ENCODE measurements at regions not wholly inside any gene's neighbourhood (a gene's known extent, or its start where the extent isn't known, plus 50 kb on each side); places are given as distances from the start of the nearest gene placed in this dataset.

DNA sequence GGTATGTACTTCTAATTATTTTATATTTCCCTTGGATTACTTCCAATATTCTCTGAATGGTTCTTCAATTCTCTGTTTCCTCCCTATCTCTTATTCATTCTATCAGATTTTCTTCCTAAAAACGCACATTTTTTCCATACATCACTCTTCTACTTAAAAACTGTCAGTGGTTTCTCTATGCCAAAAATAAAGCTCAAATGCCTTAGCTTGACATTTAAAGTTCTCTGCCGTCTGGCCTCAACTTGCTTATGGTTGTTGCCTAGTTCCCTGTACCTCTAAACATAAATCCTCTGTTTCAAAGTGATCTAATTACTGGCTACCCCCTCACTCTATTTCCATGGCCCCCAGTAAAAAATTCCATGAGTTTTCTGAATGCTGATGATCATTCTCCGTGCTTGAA, 671.0 kb upstream of the ADGRL2 start (continued):
- TF ChIP-seq, protein P1, sequence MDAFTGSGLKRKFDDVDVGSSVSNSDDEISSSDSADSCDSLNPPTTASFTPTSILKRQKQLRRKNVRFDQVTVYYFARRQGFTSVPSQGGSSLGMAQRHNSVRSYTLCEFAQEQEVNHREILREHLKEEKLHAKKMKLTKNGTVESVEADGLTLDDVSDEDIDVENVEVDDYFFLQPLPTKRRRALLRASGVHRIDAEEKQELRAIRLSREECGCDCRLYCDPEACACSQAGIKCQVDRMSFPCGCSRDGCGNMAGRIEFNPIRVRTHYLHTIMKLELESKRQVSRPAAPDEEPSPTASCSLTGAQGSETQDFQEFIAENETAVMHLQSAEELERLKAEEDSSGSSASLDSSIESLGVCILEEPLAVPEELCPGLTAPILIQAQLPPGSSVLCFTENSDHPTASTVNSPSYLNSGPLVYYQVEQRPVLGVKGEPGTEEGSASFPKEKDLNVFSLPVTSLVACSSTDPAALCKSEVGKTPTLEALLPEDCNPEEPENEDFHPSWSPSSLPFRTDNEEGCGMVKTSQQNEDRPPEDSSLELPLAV (CRISPR knock-in tag; conservative IDR thresholded peaks at IDR 0.05; ENCODE audit: low read depth): no peak
- TF ChIP-seq, protein P2, sequence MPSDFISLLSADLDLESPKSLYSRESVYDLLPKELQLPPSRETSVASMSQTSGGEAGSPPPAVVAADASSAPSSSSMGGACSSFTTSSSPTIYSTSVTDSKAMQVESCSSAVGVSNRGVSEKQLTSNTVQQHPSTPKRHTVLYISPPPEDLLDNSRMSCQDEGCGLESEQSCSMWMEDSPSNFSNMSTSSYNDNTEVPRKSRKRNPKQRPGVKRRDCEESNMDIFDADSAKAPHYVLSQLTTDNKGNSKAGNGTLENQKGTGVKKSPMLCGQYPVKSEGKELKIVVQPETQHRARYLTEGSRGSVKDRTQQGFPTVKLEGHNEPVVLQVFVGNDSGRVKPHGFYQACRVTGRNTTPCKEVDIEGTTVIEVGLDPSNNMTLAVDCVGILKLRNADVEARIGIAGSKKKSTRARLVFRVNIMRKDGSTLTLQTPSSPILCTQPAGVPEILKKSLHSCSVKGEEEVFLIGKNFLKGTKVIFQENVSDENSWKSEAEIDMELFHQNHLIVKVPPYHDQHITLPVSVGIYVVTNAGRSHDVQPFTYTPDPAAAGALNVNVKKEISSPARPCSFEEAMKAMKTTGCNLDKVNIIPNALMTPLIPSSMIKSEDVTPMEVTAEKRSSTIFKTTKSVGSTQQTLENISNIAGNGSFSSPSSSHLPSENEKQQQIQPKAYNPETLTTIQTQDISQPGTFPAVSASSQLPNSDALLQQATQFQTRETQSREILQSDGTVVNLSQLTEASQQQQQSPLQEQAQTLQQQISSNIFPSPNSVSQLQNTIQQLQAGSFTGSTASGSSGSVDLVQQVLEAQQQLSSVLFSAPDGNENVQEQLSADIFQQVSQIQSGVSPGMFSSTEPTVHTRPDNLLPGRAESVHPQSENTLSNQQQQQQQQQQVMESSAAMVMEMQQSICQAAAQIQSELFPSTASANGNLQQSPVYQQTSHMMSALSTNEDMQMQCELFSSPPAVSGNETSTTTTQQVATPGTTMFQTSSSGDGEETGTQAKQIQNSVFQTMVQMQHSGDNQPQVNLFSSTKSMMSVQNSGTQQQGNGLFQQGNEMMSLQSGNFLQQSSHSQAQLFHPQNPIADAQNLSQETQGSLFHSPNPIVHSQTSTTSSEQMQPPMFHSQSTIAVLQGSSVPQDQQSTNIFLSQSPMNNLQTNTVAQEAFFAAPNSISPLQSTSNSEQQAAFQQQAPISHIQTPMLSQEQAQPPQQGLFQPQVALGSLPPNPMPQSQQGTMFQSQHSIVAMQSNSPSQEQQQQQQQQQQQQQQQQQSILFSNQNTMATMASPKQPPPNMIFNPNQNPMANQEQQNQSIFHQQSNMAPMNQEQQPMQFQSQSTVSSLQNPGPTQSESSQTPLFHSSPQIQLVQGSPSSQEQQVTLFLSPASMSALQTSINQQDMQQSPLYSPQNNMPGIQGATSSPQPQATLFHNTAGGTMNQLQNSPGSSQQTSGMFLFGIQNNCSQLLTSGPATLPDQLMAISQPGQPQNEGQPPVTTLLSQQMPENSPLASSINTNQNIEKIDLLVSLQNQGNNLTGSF (CRISPR knock-in tag; IDR thresholded peaks at IDR 0.05): no peak
- no peak for TF ChIP-seq ZSCAN22 (CRISPR knock-in tag; IDR thresholded peaks at IDR 0.05)
- TF ChIP-seq JUNB (CRISPR knock-in tag; IDR thresholded peaks at IDR 0.05; ENCODE audit: borderline replicate concordance): no peak
- no peak for TF ChIP-seq THRA (CRISPR knock-in tag; IDR thresholded peaks at IDR 0.05; ENCODE audit: borderline replicate concordance)
- no peak for TF ChIP-seq EEA1 (CRISPR knock-in tag; IDR thresholded peaks at IDR 0.05; ENCODE audit: borderline replicate concordance)

All from HepG2 (cell line).